Activated B cell treated with CpG ODN at 0.5 μM for 24 hours (primary cell): ENCODE measurements at regions not wholly inside any gene's neighbourhood (a gene's known extent, or its start where the extent isn't known, plus 50 kb on each side); places are given as distances from the start of the nearest gene placed in this dataset.
"Not testable (repeated sequence)": the region's sequence is repeated elsewhere in the genome, so short reads cannot be mapped to it uniquely, and the experiment has no call there.

Experiments
- ATAC-seq: fragments of 200-7000 bp; cut with Tn5 transposase; one replicate; pipeline ENCODE4 v1.10.0; 2021; ENCODE audit warnings: low read depth, mild to moderate bottlenecking, moderate library complexity
- CTCF ChIA-PET: fragments of 350-600 bp; sonication (Branson Sonifier 250); formaldehyde crosslinking; loops from one replicate; lab custom pipeline; 2021; ENCODE audit warnings: antibody characterized with exemption; lab: Charles Lee
- POLR2A ChIA-PET: fragments of 350-600 bp; sonication (Branson Sonifier 250); formaldehyde crosslinking; loops from one replicate; lab custom pipeline; 2021; ENCODE audit warnings: antibody characterized with exemption; lab: Charles Lee
- DNase-seq: peaks from one replicate; pipeline ENCODE4 v3.0.0; 2022
- H3K27ac Mint-ChIP-seq: one replicate; pipeline ENCODE4 v1.8.0; 2020; ENCODE audit warnings: mixed read lengths
- H3K27me3 Mint-ChIP-seq: one replicate; pipeline ENCODE4 v1.8.0; 2021; ENCODE audit warnings: mixed read lengths
- H3K36me3 Mint-ChIP-seq: one replicate; pipeline ENCODE4 v1.8.0; 2021; ENCODE audit warnings: low read depth, mixed read lengths
- H3K4me1 Mint-ChIP-seq: one replicate; pipeline ENCODE4 v1.8.0; 2021; ENCODE audit warnings: mixed read lengths
- H3K4me3 Mint-ChIP-seq: one replicate; pipeline ENCODE4 v1.8.0; 2020; ENCODE audit warnings: mild to moderate bottlenecking, mixed read lengths
- H3K9me3 Mint-ChIP-seq: one replicate; pipeline ENCODE4 v1.8.0; 2020; ENCODE audit warnings: mixed read lengths
- CTCF ChIP-seq: fragments of 200-600 bp; IDR thresholded peaks from one replicate; pipeline ENCODE4 v1.8.0; 2022; ENCODE audit warnings: antibody characterized with exemption, mild to moderate bottlenecking
- intact Hi-C: fragments of 100-400 bp; cut with micrococcal nuclease; formaldehyde crosslinking; loops from one replicate; pipeline ENCODE4 v1.15.1; 2024

- ChIA-PET CTCF (interaction anchor here (0.8 kb wide), 1 partner anchor 578 kb away, joined by 4 read pairs; no protein-coding TSS in a partner anchor), POLR2A (no interaction called here)
- no peak for ATAC-seq
- H3K4me3 Mint-ChIP-seq = no peak overlapping the region
- no peak for DNase-seq
- no peak for TF ChIP-seq CTCF
- no peaks in the 10 kb centered on the region for H3K27me3 Mint-ChIP-seq
- H3K27ac Mint-ChIP-seq = no peak overlapping the region
- peaks cover 25% of the 10 kb centered on the region for H3K36me3 Mint-ChIP-seq
- peaks cover 4% of the 10 kb centered on the region for H3K4me1 Mint-ChIP-seq
- intact Hi-C loops = no loop called here
- H3K9me3 Mint-ChIP-seq = no peaks in the 10 kb centered on the region
Measured at GRCh38 chr16:27640277-27640600, 90.3 kb downstream of the KATNIP start.

GRCh38 chr16:27641260-27641659, 91.3 kb downstream of the KATNIP start:
- Mint-ChIP-seq H3K36me3 (peaks cover 26% of the 10 kb centered on the region), H3K4me3 (no peak overlapping the region), H3K4me1 (peaks cover 4% of the 10 kb centered on the region), H3K27ac (no peak overlapping the region), H3K27me3 (no peaks in the 10 kb centered on the region), H3K9me3 (no peaks in the 10 kb centered on the region)
- no peak for DNase-seq
- CTCF ChIA-PET = no interaction called here
- no peak for ATAC-seq
- TF ChIP-seq CTCF = no peak
- POLR2A ChIA-PET = no interaction called here
- intact Hi-C loops = no loop called here

- ATAC-seq, POLR2A ChIA-PET, H3K4me1 Mint-ChIP-seq, CTCF ChIA-PET, H3K4me3 Mint-ChIP-seq, intact Hi-C loops, H3K27me3 Mint-ChIP-seq, H3K9me3 Mint-ChIP-seq, H3K27ac Mint-ChIP-seq, DNase-seq: not testable (repeated sequence)
- H3K36me3 Mint-ChIP-seq = peaks cover 25% of the 10 kb centered on the region
Measured at GRCh38 chr16:27641734-27642415, 91.9 kb downstream of the KATNIP start.

- ChIA-PET POLR2A (no interaction called here), CTCF (no interaction called here)
- TF ChIP-seq CTCF = no peak
- intact Hi-C loops = no loop called here
- Mint-ChIP-seq H3K4me1 (peaks cover 4% of the 10 kb centered on the region), H3K4me3 (no peak overlapping the region), H3K27me3 (no peaks in the 10 kb centered on the region), H3K27ac (no peak overlapping the region), H3K36me3 (peaks cover 18% of the 10 kb centered on the region), H3K9me3 (no peaks in the 10 kb centered on the region)
- DNase-seq = no peak
- ATAC-seq = no peak
Measured at GRCh38 chr16:27642756-27643155, 92.8 kb downstream of the KATNIP start.

- H3K36me3 Mint-ChIP-seq = peaks cover 20% of the 10 kb centered on the region
- CTCF ChIA-PET = no interaction called here
- ATAC-seq = no peak
- intact Hi-C loops = no loop called here
- no peaks in the 10 kb centered on the region for H3K27me3 Mint-ChIP-seq
- H3K4me1 Mint-ChIP-seq = peaks cover 4% of the 10 kb centered on the region
- no peak overlapping the region for H3K4me3 Mint-ChIP-seq
- POLR2A ChIA-PET = no interaction called here
- no peak for DNase-seq
- TF ChIP-seq CTCF = no peak
- no peaks in the 10 kb centered on the region for H3K9me3 Mint-ChIP-seq
- H3K27ac Mint-ChIP-seq = no peak overlapping the region
Measured at GRCh38 chr16:27644165-27644564, 94.2 kb downstream of the KATNIP start.

- CTCF ChIA-PET = no interaction called here
- Mint-ChIP-seq H3K4me3 (no peak overlapping the region), H3K27ac (no peak overlapping the region), H3K4me1 (no peaks in the 10 kb centered on the region), H3K27me3 (no peaks in the 10 kb centered on the region), H3K9me3 (no peaks in the 10 kb centered on the region), H3K36me3 (peaks cover 22% of the 10 kb centered on the region)
- no peak for TF ChIP-seq CTCF
- DNase-seq (no peak), ATAC-seq (no peak)
- POLR2A ChIA-PET = no interaction called here
- intact Hi-C loops = no loop called here
Measured at GRCh38 chr16:27645396-27645795, 95.5 kb downstream of the KATNIP start.
